Upper lobe of right lung (tissue), 1 donor: ENCODE measurements at regions not wholly inside any gene's neighbourhood (a gene's known extent, or its start where the extent isn't known, plus 50 kb on each side); places are given as distances from the start of the nearest gene placed in this dataset.

ENCODE experiments used
- ATAC-seq: fragments of 200-7000 bp; cut with Tn5 transposase; one replicate; pipeline ENCODE4 v1.9.1; 2020; ENCODE audit warnings: mild to moderate bottlenecking, moderate library complexity
- DNase-seq: peaks from one replicate; pipeline ENCODE4 v3.0.0-alpha.2; 2020
- H3K27ac ChIP-seq: fragments of 200-600 bp; one replicate; pipeline ENCODE4 v1.8.0; 2022
- H3K27me3 ChIP-seq: fragments of 200-600 bp; one replicate; pipeline ENCODE4 v1.8.0; 2022; ENCODE audit warnings: mild to moderate bottlenecking
- H3K36me3 ChIP-seq: fragments of 200-600 bp; one replicate; pipeline ENCODE4 v1.8.0; 2022
- H3K4me1 ChIP-seq: fragments of 200-600 bp; one replicate; pipeline ENCODE4 v1.8.0; 2022
- H3K4me3 ChIP-seq: fragments of 200-600 bp; one replicate; pipeline ENCODE4 v1.8.0; 2022; ENCODE audit warnings: mild to moderate bottlenecking
- H3K9me3 ChIP-seq: fragments of 200-600 bp; one replicate; pipeline ENCODE4 v1.8.0; 2022
- intact Hi-C: fragments of 100-400 bp; cut with DNase I; formaldehyde crosslinking; loops from one replicate; pipeline ENCODE4 v1.11.0; 2022
- TF ChIP-seq, protein P1 (sequence below): fragments of 200-600 bp; IDR thresholded peaks from one replicate; pipeline ENCODE4 v1.8.0; 2022; ENCODE audit warnings: antibody characterized with exemption
- donor health status: DM: no; HTN: yes; CAD: no; lungs with severe emphysema.

DNA sequence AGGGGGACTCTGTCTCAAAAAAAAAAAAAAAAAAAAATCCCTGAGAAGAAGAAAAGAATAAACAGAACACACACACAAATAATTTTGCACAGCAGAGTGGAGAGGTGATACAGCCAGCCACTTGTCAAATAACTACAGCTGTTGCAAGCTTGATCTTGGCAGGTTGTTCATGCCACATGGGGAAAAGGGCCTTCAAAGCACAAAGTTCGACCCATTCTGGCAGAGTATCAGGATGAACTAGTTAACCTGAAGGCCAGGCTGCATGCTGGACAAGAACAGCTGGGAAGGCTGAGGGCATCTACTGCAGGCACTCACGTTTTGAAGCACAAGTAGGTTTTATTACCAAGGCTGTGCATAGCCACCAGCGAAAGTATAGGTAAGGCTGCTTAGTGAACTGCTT, 104.1 kb downstream of the KCTD15 start:
- no peaks in the 10 kb centered on the region for H3K27me3 ChIP-seq
- H3K4me1 ChIP-seq = peaks cover 12% of the 10 kb centered on the region
- TF ChIP-seq, protein P1, sequence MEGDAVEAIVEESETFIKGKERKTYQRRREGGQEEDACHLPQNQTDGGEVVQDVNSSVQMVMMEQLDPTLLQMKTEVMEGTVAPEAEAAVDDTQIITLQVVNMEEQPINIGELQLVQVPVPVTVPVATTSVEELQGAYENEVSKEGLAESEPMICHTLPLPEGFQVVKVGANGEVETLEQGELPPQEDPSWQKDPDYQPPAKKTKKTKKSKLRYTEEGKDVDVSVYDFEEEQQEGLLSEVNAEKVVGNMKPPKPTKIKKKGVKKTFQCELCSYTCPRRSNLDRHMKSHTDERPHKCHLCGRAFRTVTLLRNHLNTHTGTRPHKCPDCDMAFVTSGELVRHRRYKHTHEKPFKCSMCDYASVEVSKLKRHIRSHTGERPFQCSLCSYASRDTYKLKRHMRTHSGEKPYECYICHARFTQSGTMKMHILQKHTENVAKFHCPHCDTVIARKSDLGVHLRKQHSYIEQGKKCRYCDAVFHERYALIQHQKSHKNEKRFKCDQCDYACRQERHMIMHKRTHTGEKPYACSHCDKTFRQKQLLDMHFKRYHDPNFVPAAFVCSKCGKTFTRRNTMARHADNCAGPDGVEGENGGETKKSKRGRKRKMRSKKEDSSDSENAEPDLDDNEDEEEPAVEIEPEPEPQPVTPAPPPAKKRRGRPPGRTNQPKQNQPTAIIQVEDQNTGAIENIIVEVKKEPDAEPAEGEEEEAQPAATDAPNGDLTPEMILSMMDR = no peak
- no peak overlapping the region for H3K27ac ChIP-seq
- H3K4me3 ChIP-seq = no peak overlapping the region
- intact Hi-C loops = no loop called here
- no peaks in the 10 kb centered on the region for H3K36me3 ChIP-seq
- no peak for ATAC-seq
- DNase-seq = no peak
- peaks cover 10% of the 10 kb centered on the region for H3K9me3 ChIP-seq

DNA sequence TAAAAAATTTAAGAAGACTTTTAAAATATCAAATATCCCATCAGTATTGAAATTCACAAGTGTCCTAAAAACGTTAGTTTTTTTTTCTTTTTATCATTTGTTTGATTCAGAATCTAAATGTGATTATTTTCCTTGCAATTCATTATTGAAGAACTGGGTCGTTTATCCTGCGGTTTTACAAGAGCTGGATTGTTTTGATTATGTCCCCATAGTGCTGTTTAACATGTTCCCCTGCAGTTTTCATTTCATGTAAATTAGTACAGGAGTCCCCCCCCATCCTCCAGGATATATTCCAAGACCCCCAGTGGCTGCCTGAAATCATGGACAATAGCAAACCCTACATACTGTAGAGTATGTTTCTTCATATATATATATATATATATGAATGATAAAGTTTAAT, 105.7 kb downstream of the KCTD15 start:
- H3K9me3 ChIP-seq = peaks cover 10% of the 10 kb centered on the region
- intact Hi-C loops = no loop called here
- DNase-seq (no peak), ATAC-seq (no peak)
- TF ChIP-seq, protein P1 = no peak
- no peak overlapping the region for H3K4me3 ChIP-seq
- H3K27me3 ChIP-seq = no peaks in the 10 kb centered on the region
- peaks cover 12% of the 10 kb centered on the region for H3K4me1 ChIP-seq
- H3K36me3 ChIP-seq = no peaks in the 10 kb centered on the region
- H3K27ac ChIP-seq = no peak overlapping the region

DNA sequence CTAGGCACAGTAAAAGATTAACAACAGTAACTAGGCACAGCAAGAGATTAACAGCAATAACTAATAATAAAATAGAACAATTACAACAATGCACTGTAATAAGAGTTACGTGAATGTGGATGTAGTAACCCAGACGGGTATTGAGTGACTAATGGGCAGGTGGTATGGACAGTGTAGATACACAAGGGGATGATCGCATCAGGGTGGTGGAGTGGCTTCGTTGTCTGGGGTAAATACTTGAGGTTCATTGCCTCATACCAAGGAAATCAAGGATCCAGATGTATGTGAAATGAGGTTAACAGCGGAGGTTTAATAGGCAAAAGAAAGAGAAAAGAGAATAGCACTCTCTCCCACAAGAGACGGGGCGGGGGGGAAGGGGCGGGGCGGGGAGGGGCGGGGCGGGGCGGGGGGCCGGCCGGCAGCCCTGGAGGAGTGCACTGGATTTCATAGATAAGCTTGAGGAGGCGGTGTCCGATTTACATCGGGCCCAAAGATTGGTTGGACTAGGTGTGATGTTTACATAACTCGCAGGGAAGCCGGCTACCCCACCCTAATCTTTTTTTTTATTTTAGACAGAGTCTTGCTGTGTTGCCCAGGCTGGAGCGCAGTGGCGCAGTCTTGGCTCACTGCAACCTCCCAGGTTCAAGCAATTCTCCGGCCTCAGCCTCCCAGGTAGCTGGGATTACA, 106.3 kb downstream of the KCTD15 start:
- Histone ChIP-seq H3K27me3 (no peaks in the 10 kb centered on the region), H3K27ac (no peak overlapping the region), H3K9me3 (peaks cover 4% of the 10 kb centered on the region), H3K4me1 (peaks cover 12% of the 10 kb centered on the region), H3K4me3 (no peak overlapping the region), H3K36me3 (no peaks in the 10 kb centered on the region)
- DNase-seq = no peak
- no peak for ATAC-seq
- intact Hi-C loops = no loop called here
- TF ChIP-seq, protein P1 = no peak

DNA sequence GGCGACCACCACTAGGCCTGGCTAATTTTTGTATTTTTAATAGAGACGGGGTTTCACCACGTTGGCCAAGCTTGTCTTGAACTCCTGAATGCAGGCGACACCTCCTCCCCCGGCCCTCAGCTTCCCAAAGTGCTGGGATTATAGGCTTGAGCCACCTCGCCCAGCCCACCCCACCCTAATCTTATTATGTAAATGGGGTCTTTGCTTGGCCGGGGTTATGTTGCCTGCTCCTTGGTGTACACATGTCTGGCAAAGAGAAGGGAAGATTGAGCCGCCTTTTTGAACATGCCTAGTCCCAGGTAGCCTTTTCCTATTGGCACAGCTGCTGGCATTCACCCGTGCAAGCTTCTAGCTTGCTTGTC, 106.8 kb downstream of the KCTD15 start:
- DNase-seq (no peak), ATAC-seq (no peak)
- no peaks in the 10 kb centered on the region for H3K27me3 ChIP-seq
- H3K27ac ChIP-seq = no peak overlapping the region
- no peak overlapping the region for H3K4me3 ChIP-seq
- H3K9me3 ChIP-seq = no peaks in the 10 kb centered on the region
- TF ChIP-seq, protein P1 = no peak
- intact Hi-C loops = no loop called here
- H3K4me1 ChIP-seq = peaks cover 12% of the 10 kb centered on the region
- no peaks in the 10 kb centered on the region for H3K36me3 ChIP-seq

DNA sequence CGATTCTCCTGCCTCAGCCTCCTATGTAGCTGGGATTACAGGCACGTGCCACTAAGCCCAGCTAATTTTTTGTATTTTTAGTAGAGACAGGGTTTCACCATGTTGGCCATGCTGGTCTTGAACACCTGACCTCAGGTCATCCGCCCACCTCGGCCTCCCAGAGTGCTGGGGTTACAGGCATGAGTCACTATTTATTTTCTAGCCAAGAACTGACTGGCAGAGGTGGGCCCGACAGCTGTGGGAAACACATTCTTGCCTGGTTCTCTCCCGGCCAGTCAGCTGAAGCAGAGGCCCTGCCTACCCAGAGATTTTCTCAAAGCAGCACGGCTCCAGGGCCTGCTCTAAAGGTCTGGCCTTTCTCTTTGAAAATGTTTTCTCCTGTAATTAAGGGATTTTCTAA, 108.0 kb downstream of the KCTD15 start:
- H3K36me3 ChIP-seq = no peaks in the 10 kb centered on the region
- DNase-seq (no peak), ATAC-seq (no peak)
- no peaks in the 10 kb centered on the region for H3K27me3 ChIP-seq
- H3K27ac ChIP-seq = peak overlapping the region; percentile 82
- H3K4me1 ChIP-seq = peaks cover 12% of the 10 kb centered on the region
- no peak overlapping the region for H3K4me3 ChIP-seq
- H3K9me3 ChIP-seq = no peaks in the 10 kb centered on the region
- intact Hi-C loops = no loop called here
- TF ChIP-seq, protein P1 = no peak

DNA sequence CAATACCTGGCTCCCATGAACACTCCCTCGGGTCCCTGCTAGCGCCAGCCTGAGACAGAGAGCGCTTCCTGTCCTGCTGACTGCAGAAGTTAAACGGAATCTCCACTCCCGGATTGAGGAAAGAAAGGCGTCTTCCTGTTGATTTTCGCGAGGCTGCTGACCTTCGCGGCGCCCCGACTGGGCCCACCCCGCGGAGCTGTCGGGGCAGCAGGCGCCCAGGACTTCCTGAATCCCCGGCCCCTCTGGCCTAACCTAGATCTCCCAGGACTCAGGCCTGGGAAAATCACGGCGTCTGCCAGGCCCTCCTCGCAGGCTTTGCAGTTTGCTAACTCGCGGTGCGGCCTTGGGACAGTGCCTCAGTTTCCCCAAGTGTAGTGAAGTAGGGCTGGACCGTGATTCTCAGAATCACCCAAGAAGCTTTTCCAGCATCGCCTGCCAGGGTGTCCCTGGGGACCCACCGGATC, 108.8 kb downstream of the KCTD15 start:
- DNase-seq (peak; percentile 72), ATAC-seq (peak; percentile 34)
- no peaks in the 10 kb centered on the region for H3K9me3 ChIP-seq
- no peaks in the 10 kb centered on the region for H3K27me3 ChIP-seq
- TF ChIP-seq, protein P1 = no peak
- peak overlapping the region; percentile 57 for H3K4me3 ChIP-seq
- H3K4me1 ChIP-seq = peaks cover 12% of the 10 kb centered on the region
- intact Hi-C loops = no loop called here
- H3K36me3 ChIP-seq = no peaks in the 10 kb centered on the region
- H3K27ac ChIP-seq = peak overlapping the region; percentile 82
